GM12875 (cell line): ENCODE measurements at regions not wholly inside any gene's neighbourhood (a gene's known extent, or its start where the extent isn't known, plus 50 kb on each side); places are given as distances from the start of the nearest gene placed in this dataset.

Experiments
- H3K4me3 ChIP-seq: one replicate; pipeline ENCODE4 v1.5.1; 2011; ENCODE audit warnings: low read depth, low read length, control low read depth
- CTCF ChIP-seq: IDR thresholded peaks from 2 replicates; pipeline ENCODE4 v1.5.1; 2011; ENCODE audit warnings: low read depth, mild to moderate bottlenecking, control low read depth, inconsistent platforms, low read length, moderate library complexity, borderline replicate concordance; ENCODE audit not compliant: insufficient read depth

- no peak for TF ChIP-seq CTCF
- H3K4me3 ChIP-seq, result no peak overlapping the region
Measured at GRCh38 chr2:78120275-78120674, 598.1 kb upstream of the LRRTM4 start.

- no peak for TF ChIP-seq CTCF
- H3K4me3 ChIP-seq, result no peak overlapping the region
Measured at GRCh38 chr2:78125042-78125441, 602.9 kb upstream of the LRRTM4 start.

GRCh38 chr2:78127424-78127823, 605.2 kb upstream of the LRRTM4 start:
- TF ChIP-seq CTCF, result no peak
- H3K4me3 ChIP-seq, result no peak overlapping the region

- no peak for TF ChIP-seq CTCF
- no peak overlapping the region for H3K4me3 ChIP-seq
Measured at GRCh38 chr2:78132391-78133370, 610.5 kb upstream of the LRRTM4 start.

GRCh38 chr2:78145395-78145996, 623.3 kb upstream of the LRRTM4 start:
- no peak overlapping the region for H3K4me3 ChIP-seq

GRCh38 chr2:78145997-78146722, 624.0 kb upstream of the LRRTM4 start:
- no peak overlapping the region for H3K4me3 ChIP-seq
- TF ChIP-seq CTCF, result no peak

More at GRCh38 chr2:78145395-78145996, 623.3 kb upstream of the LRRTM4 start:
- no peak for TF ChIP-seq CTCF
